HG03196 (cell line): ENCODE measurements at regions not wholly inside any gene's neighbourhood (a gene's known extent, or its start where the extent isn't known, plus 50 kb on each side); places are given as distances from the start of the nearest gene placed in this dataset.
"Not testable (repeated sequence)": the region's sequence is repeated elsewhere in the genome, so short reads cannot be mapped to it uniquely, and the experiment has no call there.

Experiments
- ATAC-seq: cut with Tn5 transposase; IDR thresholded peaks from one replicate; pipeline ENCODE4 v1.9.1; 2021; ENCODE audit not compliant: unreplicated experiment

- peak; percentile 74 for ATAC-seq
Observed at GRCh38 chr1:206256935-206257334, 53.6 kb downstream of the SRGAP2 start.

GRCh38 chr1:206261473-206261872, 58.1 kb downstream of the SRGAP2 start:
- not testable (repeated sequence) for ATAC-seq

GRCh38 chr1:206262424-206262823, 59.1 kb downstream of the SRGAP2 start:
- not testable (repeated sequence) for ATAC-seq

GRCh38 chr1:206264916-206265315, 61.6 kb downstream of the SRGAP2 start:
- not testable (repeated sequence) for ATAC-seq

- ATAC-seq, result not testable (repeated sequence)
Observed at GRCh38 chr1:206271153-206271552, 67.8 kb downstream of the SRGAP2 start.

GRCh38 chr1:206273104-206273503, 69.8 kb downstream of the SRGAP2 start:
- not testable (repeated sequence) for ATAC-seq

- ATAC-seq, result not testable (repeated sequence)
Observed at GRCh38 chr1:206276143-206276542, 72.8 kb downstream of the SRGAP2 start.

- not testable (repeated sequence) for ATAC-seq
Observed at GRCh38 chr1:206278683-206279082, 75.3 kb downstream of the SRGAP2 start.

- not testable (repeated sequence) for ATAC-seq
Observed at GRCh38 chr1:206280683-206281082, 77.3 kb downstream of the SRGAP2 start.

GRCh38 chr1:206281912-206282654, 78.7 kb downstream of the SRGAP2 start:
- peak; percentile 70 for ATAC-seq

- not testable (repeated sequence) for ATAC-seq
Observed at GRCh38 chr1:206285024-206285960, 82.0 kb downstream of the SRGAP2 start.

GRCh38 chr1:206287759-206288158, 84.4 kb downstream of the SRGAP2 start:
- ATAC-seq, result not testable (repeated sequence)

- peak; percentile 42 for ATAC-seq
Observed at GRCh38 chr1:206288453-206288852, 85.1 kb downstream of the SRGAP2 start.

GRCh38 chr1:206297145-206298031, 94.0 kb downstream of the SRGAP2 start:
- not testable (repeated sequence) for ATAC-seq

GRCh38 chr1:206298032-206298392, 94.7 kb downstream of the SRGAP2 start:
- ATAC-seq, result not testable (repeated sequence)

GRCh38 chr1:206299181-206299791, 95.9 kb downstream of the SRGAP2 start:
- not testable (repeated sequence) for ATAC-seq

GRCh38 chr1:206299942-206300341, 96.6 kb downstream of the SRGAP2 start:
- not testable (repeated sequence) for ATAC-seq

- not testable (repeated sequence) for ATAC-seq
Observed at GRCh38 chr1:206302056-206302455, 98.7 kb downstream of the SRGAP2 start.

GRCh38 chr1:206307442-206307841, 104.1 kb downstream of the SRGAP2 start:
- ATAC-seq, result not testable (repeated sequence)

- ATAC-seq, result not testable (repeated sequence)
Observed at GRCh38 chr1:206310948-206311347, 107.6 kb downstream of the SRGAP2 start.
